ENCODE measurements at regions not wholly inside any gene's neighbourhood (a gene's known extent, or its start where the extent isn't known, plus 50 kb on each side); places are given as distances from the start of the nearest gene placed in this dataset.

DNA sequence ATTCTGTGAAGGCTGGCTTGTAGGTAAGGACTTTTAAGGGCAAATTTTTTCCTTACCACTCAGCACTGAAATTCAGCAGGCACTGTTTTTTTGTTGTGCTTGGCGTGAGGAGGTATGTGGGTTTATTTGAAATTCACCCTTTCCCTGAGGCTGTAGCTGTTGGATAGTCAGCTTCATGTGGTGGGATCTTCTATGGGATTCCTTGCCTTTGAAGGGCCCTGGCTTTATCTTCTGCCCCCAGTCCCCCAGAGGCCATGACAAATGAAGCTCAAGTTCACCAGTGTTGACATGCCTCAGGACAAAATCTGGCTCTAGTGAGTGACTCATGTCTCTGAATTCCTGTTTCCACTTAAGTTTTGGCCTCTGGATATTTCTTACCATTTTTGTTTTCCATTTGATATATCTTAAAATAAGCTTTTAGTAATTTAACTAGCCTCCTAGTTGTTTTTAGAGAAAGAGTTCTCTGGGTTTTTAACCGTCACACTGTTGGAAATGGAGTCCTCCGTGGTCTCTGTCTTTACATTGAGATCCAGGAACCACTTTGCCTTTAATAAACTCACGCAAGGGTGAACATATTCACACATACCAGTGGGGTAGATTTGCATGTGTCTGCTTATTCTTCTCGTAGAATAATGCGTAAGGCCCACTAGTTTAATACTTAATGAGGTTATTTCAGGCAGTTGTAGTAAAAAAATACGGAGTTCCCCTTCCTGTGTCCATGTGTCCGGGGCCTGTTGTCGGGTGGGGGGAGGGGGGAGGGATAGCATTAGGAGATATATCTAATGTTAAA lies 211.1 kb upstream of the FAM98A start:
- H3K9me3 Mint-ChIP-seq, result no peaks in the 10 kb centered on the region
- DNase-seq (no peak), ATAC-seq (no peak)
- no peaks in the 10 kb centered on the region for H3K27me3 Mint-ChIP-seq (ENCODE audit: low read depth)
- no peaks in the 10 kb centered on the region for H3K4me1 Mint-ChIP-seq (ENCODE audit: low read depth)
- no peak overlapping the region for H3K4me3 Mint-ChIP-seq
- H3K36me3 Mint-ChIP-seq (ENCODE audit: insufficient read depth), result no peaks in the 10 kb centered on the region

DNA sequence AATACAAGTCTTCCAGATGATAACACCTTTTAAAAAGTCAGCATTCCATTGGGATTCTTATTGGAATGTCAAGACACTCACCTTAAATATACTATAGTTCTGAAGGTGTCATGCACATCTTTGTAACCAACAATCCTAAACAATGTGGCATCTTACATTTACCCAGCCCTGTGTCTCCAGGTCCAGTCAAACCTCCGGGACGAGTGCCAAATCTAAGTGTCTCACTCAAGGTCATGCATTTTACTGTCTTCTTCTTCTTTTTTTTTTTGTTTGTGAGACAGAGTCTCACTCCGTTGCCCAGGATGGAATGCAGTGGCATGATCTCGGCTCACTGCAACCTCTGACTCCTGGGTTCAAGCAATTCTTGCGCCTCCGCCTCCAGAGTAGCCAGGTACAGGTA lies 206.9 kb upstream of the FAM98A start:
- Mint-ChIP-seq H3K4me1 (ENCODE audit: low read depth) (no peaks in the 10 kb centered on the region), H3K36me3 (ENCODE audit: insufficient read depth) (no peaks in the 10 kb centered on the region), H3K27me3 (ENCODE audit: low read depth) (no peaks in the 10 kb centered on the region), H3K4me3 (no peak overlapping the region), H3K9me3 (no peaks in the 10 kb centered on the region)
- ATAC-seq (no peak), DNase-seq (no peak)

DNA sequence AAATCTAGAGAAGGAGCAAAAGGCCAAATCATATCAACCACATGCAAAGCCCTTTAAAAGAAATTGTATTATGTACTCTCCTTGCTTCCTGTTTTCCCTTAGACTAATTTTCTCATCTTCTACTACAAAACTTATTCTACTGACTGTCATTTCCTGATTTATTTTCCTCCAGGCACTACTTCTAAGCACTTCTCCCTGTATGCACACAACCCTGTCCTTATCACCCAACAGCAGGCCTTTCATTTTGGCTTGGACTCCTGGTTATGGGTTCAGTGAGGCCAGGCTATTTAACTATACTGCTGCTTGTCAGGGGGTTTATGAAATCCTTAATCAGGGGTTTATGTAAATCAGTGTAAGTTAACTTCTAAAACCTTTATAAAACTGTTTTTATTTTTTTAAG lies 205.1 kb upstream of the FAM98A start:
- Mint-ChIP-seq H3K4me3 (no peak overlapping the region), H3K4me1 (ENCODE audit: low read depth) (no peaks in the 10 kb centered on the region), H3K36me3 (ENCODE audit: insufficient read depth) (no peaks in the 10 kb centered on the region), H3K27me3 (ENCODE audit: low read depth) (no peaks in the 10 kb centered on the region), H3K9me3 (no peaks in the 10 kb centered on the region)
- ATAC-seq (no peak), DNase-seq (no peak)

GRCh38 chr2:33796511-33796910 lies 197.4 kb upstream of the FAM98A start:
- Mint-ChIP-seq H3K27me3 (ENCODE audit: low read depth) (no peaks in the 10 kb centered on the region), H3K9me3 (no peaks in the 10 kb centered on the region), H3K36me3 (ENCODE audit: insufficient read depth) (no peaks in the 10 kb centered on the region), H3K4me1 (ENCODE audit: low read depth) (no peaks in the 10 kb centered on the region), H3K4me3 (no peak overlapping the region)
- ATAC-seq (no peak), DNase-seq (no peak)

- no peaks in the 10 kb centered on the region for H3K27me3 Mint-ChIP-seq (ENCODE audit: low read depth)
- no peak overlapping the region for H3K4me3 Mint-ChIP-seq
- no peaks in the 10 kb centered on the region for H3K9me3 Mint-ChIP-seq
- H3K36me3 Mint-ChIP-seq (ENCODE audit: insufficient read depth), result no peaks in the 10 kb centered on the region
- no peak for DNase-seq
- H3K4me1 Mint-ChIP-seq (ENCODE audit: low read depth), result no peaks in the 10 kb centered on the region
- no peak for ATAC-seq
Measured at GRCh38 chr2:33791625-33792024, 192.5 kb upstream of the FAM98A start.

DNA sequence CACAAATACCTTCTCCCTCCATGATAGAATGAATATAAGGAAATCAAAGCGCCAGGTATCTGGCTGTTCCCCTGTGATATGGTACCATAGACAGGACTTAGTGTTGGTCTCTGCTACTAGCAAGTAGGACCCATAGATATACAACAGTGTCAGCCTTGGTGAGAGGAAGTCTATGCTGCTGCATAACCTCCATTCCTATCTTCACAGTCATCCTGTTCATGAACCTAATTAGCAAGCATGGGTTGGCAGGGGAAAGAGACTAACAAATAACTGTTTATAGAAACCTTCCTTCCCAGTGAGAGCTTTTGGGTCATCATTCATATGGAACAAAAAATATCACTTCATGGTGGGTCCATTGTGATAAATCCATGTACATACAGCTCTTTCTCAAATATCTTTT lies 188.9 kb upstream of the FAM98A start:
- Mint-ChIP-seq H3K4me3 (no peak overlapping the region), H3K9me3 (no peaks in the 10 kb centered on the region), H3K36me3 (ENCODE audit: insufficient read depth) (no peaks in the 10 kb centered on the region), H3K27me3 (ENCODE audit: low read depth) (no peaks in the 10 kb centered on the region), H3K4me1 (ENCODE audit: low read depth) (no peaks in the 10 kb centered on the region)
- ATAC-seq (no peak), DNase-seq (no peak)

- Mint-ChIP-seq H3K27me3 (ENCODE audit: low read depth) (no peaks in the 10 kb centered on the region), H3K4me3 (no peak overlapping the region), H3K4me1 (ENCODE audit: low read depth) (no peaks in the 10 kb centered on the region), H3K9me3 (no peaks in the 10 kb centered on the region), H3K36me3 (ENCODE audit: insufficient read depth) (no peaks in the 10 kb centered on the region)
- DNase-seq (no peak), ATAC-seq (no peak)
Measured at GRCh38 chr2:33786881-33787280, 187.8 kb upstream of the FAM98A start.

DNA sequence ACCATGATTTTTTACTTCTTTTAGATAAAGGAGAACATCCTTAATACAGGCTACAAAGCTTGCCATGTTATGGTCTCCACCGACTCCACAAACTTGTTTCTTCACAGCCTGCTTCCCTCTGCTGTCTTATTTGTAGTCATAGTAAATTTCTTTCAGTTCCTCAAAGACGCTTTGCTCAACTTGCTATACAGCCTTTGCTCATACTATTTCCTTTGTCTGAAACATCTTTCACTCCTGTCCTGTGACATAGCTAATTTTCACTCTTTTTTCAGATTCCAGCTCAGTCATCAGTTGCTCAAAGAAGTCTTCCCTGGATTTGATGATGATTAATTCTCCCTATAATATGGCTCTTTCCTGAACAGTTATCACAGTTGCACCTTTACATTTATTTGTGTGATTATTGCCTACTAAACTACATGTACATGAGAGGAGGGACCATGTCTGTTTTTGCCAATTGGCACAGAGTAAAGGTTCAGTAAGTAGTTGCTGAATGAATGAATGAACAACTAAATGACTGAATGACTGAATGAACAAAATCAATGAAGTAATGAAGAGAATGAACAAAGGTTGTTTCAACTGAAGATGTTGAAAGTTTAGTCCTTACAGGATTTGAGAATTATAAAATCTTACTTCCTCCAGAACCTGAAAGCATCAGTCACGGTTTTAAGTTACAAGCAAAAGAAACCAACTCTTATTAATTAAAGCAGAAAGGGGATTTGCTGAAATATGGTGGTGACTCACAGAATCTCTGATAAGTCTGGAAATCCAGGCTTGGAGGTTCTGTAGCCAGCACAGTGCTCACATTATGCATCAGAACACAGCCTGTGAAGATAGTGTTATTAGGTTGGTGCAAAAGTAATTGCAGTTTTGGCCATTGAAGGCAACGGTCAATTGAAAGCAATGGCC lies 186.4 kb upstream of the FAM98A start:
- no peak for ATAC-seq
- Mint-ChIP-seq H3K36me3 (ENCODE audit: insufficient read depth) (no peaks in the 10 kb centered on the region), H3K9me3 (no peaks in the 10 kb centered on the region), H3K4me1 (ENCODE audit: low read depth) (no peaks in the 10 kb centered on the region), H3K4me3 (no peak overlapping the region), H3K27me3 (ENCODE audit: low read depth) (no peaks in the 10 kb centered on the region)
- no peak for DNase-seq

GRCh38 chr2:33784488-33784887 lies 185.4 kb upstream of the FAM98A start:
- no peaks in the 10 kb centered on the region for H3K4me1 Mint-ChIP-seq (ENCODE audit: low read depth)
- H3K36me3 Mint-ChIP-seq (ENCODE audit: insufficient read depth), result no peaks in the 10 kb centered on the region
- no peaks in the 10 kb centered on the region for H3K9me3 Mint-ChIP-seq
- ATAC-seq (no peak), DNase-seq (no peak)
- H3K27me3 Mint-ChIP-seq (ENCODE audit: low read depth), result no peaks in the 10 kb centered on the region
- no peak overlapping the region for H3K4me3 Mint-ChIP-seq

GRCh38 chr2:33782395-33783230 lies 183.5 kb upstream of the FAM98A start:
- Mint-ChIP-seq H3K27me3 (ENCODE audit: low read depth) (no peaks in the 10 kb centered on the region), H3K4me3 (no peak overlapping the region), H3K36me3 (ENCODE audit: insufficient read depth) (no peaks in the 10 kb centered on the region), H3K9me3 (no peaks in the 10 kb centered on the region), H3K4me1 (ENCODE audit: low read depth) (no peaks in the 10 kb centered on the region)
- no peak for DNase-seq
- ATAC-seq, result no peak

- peaks cover 2% of the 10 kb centered on the region for H3K27me3 Mint-ChIP-seq (ENCODE audit: low read depth)
- no peak overlapping the region for H3K4me3 Mint-ChIP-seq
- no peak for DNase-seq
- no peaks in the 10 kb centered on the region for H3K9me3 Mint-ChIP-seq
- H3K36me3 Mint-ChIP-seq (ENCODE audit: insufficient read depth), result no peaks in the 10 kb centered on the region
- H3K4me1 Mint-ChIP-seq (ENCODE audit: low read depth), result no peaks in the 10 kb centered on the region
- no peak for ATAC-seq
Measured at GRCh38 chr2:33777786-33778185, 178.7 kb upstream of the FAM98A start.

DNA sequence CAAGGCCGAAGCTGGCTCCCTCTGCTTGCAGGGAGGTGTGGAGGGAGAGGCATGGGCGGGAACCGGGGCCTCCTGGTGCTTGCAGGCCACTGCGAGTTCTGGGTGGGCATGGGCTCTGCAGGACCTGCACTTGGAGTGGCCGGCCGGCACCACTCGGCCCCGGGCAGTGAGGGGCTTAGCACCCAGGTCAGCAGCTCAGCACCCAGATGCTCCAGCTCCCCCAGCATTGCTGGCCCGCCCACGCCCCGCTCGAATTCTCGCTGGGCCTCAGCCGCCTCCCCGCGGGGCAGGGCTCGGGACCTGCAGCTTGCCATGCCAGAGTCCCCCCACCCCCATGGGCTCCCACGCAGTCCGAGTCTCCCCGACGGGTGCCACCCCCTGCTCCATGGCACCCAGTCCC lies 176.2 kb upstream of the FAM98A start:
- Mint-ChIP-seq H3K4me3 (no peak overlapping the region), H3K9me3 (no peaks in the 10 kb centered on the region), H3K4me1 (ENCODE audit: low read depth) (no peaks in the 10 kb centered on the region), H3K27me3 (ENCODE audit: low read depth) (peaks cover 2% of the 10 kb centered on the region), H3K36me3 (ENCODE audit: insufficient read depth) (no peaks in the 10 kb centered on the region)
- DNase-seq, result no peak
- no peak for ATAC-seq

DNA sequence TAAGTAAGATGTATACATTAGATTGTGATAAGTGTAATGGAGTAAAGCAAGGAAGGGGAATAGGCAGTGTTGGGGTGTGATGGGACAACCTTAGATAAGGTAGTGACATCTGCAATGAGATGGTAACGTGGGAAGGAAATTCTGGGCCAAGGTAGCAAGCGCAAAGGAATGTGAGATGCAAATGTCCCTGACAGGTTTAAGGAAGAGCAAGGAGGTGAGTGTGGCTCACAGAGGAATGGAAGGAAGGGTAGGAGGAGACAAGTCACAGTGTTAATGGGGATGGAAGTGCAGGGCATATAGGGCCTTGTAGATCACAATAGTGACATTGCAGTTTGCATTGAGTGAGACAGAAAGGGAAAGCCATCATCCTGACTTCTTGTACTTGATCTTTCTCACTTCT lies 170.9 kb upstream of the FAM98A start:
- H3K36me3 Mint-ChIP-seq (ENCODE audit: insufficient read depth), result no peaks in the 10 kb centered on the region
- H3K9me3 Mint-ChIP-seq, result no peaks in the 10 kb centered on the region
- H3K4me1 Mint-ChIP-seq (ENCODE audit: low read depth), result no peaks in the 10 kb centered on the region
- H3K27me3 Mint-ChIP-seq (ENCODE audit: low read depth), result no peaks in the 10 kb centered on the region
- no peak for DNase-seq
- H3K4me3 Mint-ChIP-seq, result no peak overlapping the region
- ATAC-seq, result no peak

GRCh38 chr2:33766175-33766574 lies 167.1 kb upstream of the FAM98A start:
- H3K9me3 Mint-ChIP-seq, result no peaks in the 10 kb centered on the region
- no peaks in the 10 kb centered on the region for H3K4me1 Mint-ChIP-seq (ENCODE audit: low read depth)
- H3K36me3 Mint-ChIP-seq (ENCODE audit: insufficient read depth), result no peaks in the 10 kb centered on the region
- ATAC-seq (no peak), DNase-seq (no peak)
- no peaks in the 10 kb centered on the region for H3K27me3 Mint-ChIP-seq (ENCODE audit: low read depth)
- H3K4me3 Mint-ChIP-seq, result no peak overlapping the region
